ENCODE measurements at regions not wholly inside any gene's neighbourhood (a gene's known extent, or its start where the extent isn't known, plus 50 kb on each side); places are given as distances from the start of the nearest gene placed in this dataset.

GRCh38 chr10:90179696-90180407 is 478.5 kb downstream of the KIF20B start:
- no peak for DNase-seq (ENCODE audit: low read depth in 6 of 9, low spot score in 9 of 9)
- Histone ChIP-seq H3K4me3 (ENCODE audit: low read length in 2 of 2) (no peak overlapping the region), H3K9me3 (ENCODE audit: control insufficient read depth in 2 of 2, insufficient read depth in 1 of 2, low read length in 1 of 2) (no peaks in the 10 kb centered on the region), H3K27ac (ENCODE audit: low read depth in 1 of 2, low read length in 1 of 2) (no peak overlapping the region), H3K4me1 (ENCODE audit: control insufficient read depth in 2 of 2, insufficient read depth in 2 of 2, low read length in 2 of 2) (no peaks in the 10 kb centered on the region), H3K36me3 (ENCODE audit: control insufficient read depth in 2 of 2, insufficient read depth in 2 of 2, low read length in 1 of 2) (no peaks in the 10 kb centered on the region), H3K27me3 (ENCODE audit: control insufficient read depth in 2 of 2, insufficient read depth in 1 of 2, low read length in 1 of 2) (no peaks in the 10 kb centered on the region)
- WGBS: 84% methylated on average over 5 of the region's 5 CpGs

DNA sequence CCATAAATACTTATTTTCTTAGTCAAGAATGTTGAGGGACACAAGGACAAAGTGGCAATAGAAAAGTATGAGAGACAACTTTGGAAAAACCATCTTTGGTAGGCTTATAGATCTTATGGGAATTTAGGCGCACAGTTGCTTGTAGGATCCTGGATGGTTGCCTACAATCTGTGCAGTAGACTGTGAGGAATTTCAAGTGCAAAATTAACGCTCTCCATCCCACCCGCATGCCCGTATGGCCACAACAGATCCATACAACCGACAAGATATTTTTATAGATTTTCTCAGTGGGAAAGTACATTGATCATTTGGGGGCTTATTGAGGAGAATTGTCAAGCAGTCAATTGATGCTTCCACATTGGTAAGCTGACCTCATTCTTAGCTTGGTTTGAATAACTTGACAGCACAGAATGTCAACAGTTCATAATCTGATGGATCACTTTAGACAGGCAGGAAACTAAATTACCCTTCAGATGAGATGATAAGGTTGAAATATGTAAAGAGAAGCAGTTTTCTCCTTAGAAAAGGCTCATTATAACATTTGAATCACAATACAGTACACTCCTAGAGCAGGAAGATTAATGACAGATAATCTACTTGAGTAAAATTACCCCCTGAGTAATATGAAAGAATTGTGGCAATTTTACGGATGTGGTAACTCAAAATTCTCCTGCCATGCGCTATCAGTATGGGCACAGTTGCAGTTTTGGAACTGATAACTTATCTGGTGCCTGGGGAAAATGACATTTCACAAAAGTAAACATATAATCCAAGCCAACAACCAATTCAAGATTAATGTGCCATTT is 479.7 kb downstream of the KIF20B start:
- H3K4me3 ChIP-seq (ENCODE audit: low read length in 2 of 2): no peak overlapping the region
- H3K4me1 ChIP-seq (ENCODE audit: control insufficient read depth in 2 of 2, insufficient read depth in 2 of 2, low read length in 2 of 2): no peaks in the 10 kb centered on the region
- WGBS: 90% methylated on average over 7 of the region's 7 CpGs

GRCh38 chr10:90192825-90193224 is 491.4 kb downstream of the KIF20B start:
- H3K36me3 ChIP-seq (ENCODE audit: control insufficient read depth in 2 of 2, insufficient read depth in 2 of 2, low read length in 1 of 2): no peaks in the 10 kb centered on the region
- no peaks in the 10 kb centered on the region for H3K27me3 ChIP-seq (ENCODE audit: control insufficient read depth in 2 of 2, insufficient read depth in 1 of 2, low read length in 1 of 2)
- 41% methylated on average over 1 of the region's 1 CpG for WGBS
- DNase-seq (ENCODE audit: low read depth in 6 of 9, low spot score in 9 of 9): no peak
- H3K27ac ChIP-seq (ENCODE audit: low read depth in 1 of 2, low read length in 1 of 2): no peak overlapping the region
- no peaks in the 10 kb centered on the region for H3K9me3 ChIP-seq (ENCODE audit: control insufficient read depth in 2 of 2, insufficient read depth in 1 of 2, low read length in 1 of 2)
- no peak overlapping the region for H3K4me3 ChIP-seq (ENCODE audit: low read length in 2 of 2)
- H3K4me1 ChIP-seq (ENCODE audit: control insufficient read depth in 2 of 2, insufficient read depth in 2 of 2, low read length in 2 of 2): no peaks in the 10 kb centered on the region

More for the DNA sequence above, 479.7 kb downstream of the KIF20B start:
- H3K9me3 ChIP-seq (ENCODE audit: control insufficient read depth in 2 of 2, insufficient read depth in 1 of 2, low read length in 1 of 2): no peaks in the 10 kb centered on the region
- no peak overlapping the region for H3K27ac ChIP-seq (ENCODE audit: low read depth in 1 of 2, low read length in 1 of 2)
- no peak for DNase-seq (ENCODE audit: low read depth in 6 of 9, low spot score in 9 of 9)
- no peaks in the 10 kb centered on the region for H3K27me3 ChIP-seq (ENCODE audit: control insufficient read depth in 2 of 2, insufficient read depth in 1 of 2, low read length in 1 of 2)
- no peaks in the 10 kb centered on the region for H3K36me3 ChIP-seq (ENCODE audit: control insufficient read depth in 2 of 2, insufficient read depth in 2 of 2, low read length in 1 of 2)

- Histone ChIP-seq H3K4me1 (ENCODE audit: control insufficient read depth in 2 of 2, insufficient read depth in 2 of 2, low read length in 2 of 2) (no peaks in the 10 kb centered on the region), H3K27me3 (ENCODE audit: control insufficient read depth in 2 of 2, insufficient read depth in 1 of 2, low read length in 1 of 2) (no peaks in the 10 kb centered on the region)
- WGBS: 94% methylated on average over 2 of the region's 2 CpGs
Observed at GRCh38 chr10:90193240-90193985, 492.0 kb downstream of the KIF20B start.

DNA sequence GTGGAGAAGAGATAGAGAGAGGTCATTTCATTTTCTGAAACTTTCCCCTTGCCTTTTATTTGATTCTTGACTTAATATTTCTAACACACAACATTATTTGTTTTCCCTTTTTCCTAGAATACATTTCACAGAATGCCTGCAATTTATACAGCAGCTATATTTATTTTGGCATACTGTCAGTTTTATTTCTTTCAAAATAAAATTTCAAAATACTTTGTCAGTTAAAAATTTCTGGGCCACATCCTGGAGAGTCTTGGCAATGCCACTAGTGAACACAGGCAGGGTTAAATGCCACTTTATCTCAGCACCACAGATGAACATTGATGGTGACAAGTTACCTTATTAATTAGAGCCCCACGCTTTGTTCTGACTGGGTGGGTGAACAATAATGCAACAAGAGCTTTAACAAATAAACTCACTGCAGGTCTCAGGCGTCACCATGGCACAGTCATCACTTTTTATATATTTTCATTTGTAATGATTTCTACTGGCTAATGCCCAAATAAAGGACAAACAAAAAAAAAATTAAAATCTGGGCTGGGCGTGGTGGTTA is 494.0 kb downstream of the KIF20B start:
- 89% methylated on average over 3 of the region's 3 CpGs for WGBS
- Histone ChIP-seq H3K4me3 (ENCODE audit: low read length in 2 of 2) (no peak overlapping the region), H3K27ac (ENCODE audit: low read depth in 1 of 2, low read length in 1 of 2) (no peak overlapping the region), H3K4me1 (ENCODE audit: control insufficient read depth in 2 of 2, insufficient read depth in 2 of 2, low read length in 2 of 2) (no peaks in the 10 kb centered on the region), H3K27me3 (ENCODE audit: control insufficient read depth in 2 of 2, insufficient read depth in 1 of 2, low read length in 1 of 2) (no peaks in the 10 kb centered on the region), H3K36me3 (ENCODE audit: control insufficient read depth in 2 of 2, insufficient read depth in 2 of 2, low read length in 1 of 2) (no peaks in the 10 kb centered on the region), H3K9me3 (ENCODE audit: control insufficient read depth in 2 of 2, insufficient read depth in 1 of 2, low read length in 1 of 2) (no peaks in the 10 kb centered on the region)
- no peak for DNase-seq (ENCODE audit: low read depth in 6 of 9, low spot score in 9 of 9)

More at GRCh38 chr10:90193240-90193985, 492.0 kb downstream of the KIF20B start:
- Histone ChIP-seq H3K9me3 (ENCODE audit: control insufficient read depth in 2 of 2, insufficient read depth in 1 of 2, low read length in 1 of 2) (no peaks in the 10 kb centered on the region), H3K36me3 (ENCODE audit: control insufficient read depth in 2 of 2, insufficient read depth in 2 of 2, low read length in 1 of 2) (no peaks in the 10 kb centered on the region), H3K4me3 (ENCODE audit: low read length in 2 of 2) (no peak overlapping the region), H3K27ac (ENCODE audit: low read depth in 1 of 2, low read length in 1 of 2) (no peak overlapping the region)
- no peak for DNase-seq (ENCODE audit: low read depth in 6 of 9, low spot score in 9 of 9)

DNA sequence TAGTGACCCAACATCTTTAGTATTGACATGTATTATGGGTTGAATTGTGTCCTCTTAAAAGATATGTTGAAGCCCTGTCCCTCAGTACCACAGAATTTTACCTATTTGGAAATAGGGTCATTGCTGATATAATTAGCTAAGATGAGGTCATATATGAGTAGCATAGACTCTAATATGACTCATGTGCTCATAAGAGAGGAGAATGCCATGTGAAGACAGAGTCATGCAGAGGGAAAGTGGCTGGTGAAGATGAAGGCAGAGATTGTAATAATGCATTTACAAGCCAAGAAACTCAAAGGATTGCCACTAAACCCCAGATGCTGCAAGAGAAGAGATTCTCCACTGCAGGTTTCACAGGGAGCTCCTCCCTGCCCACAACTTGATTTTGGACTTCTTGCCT is 496.4 kb downstream of the KIF20B start:
- no peaks in the 10 kb centered on the region for H3K9me3 ChIP-seq (ENCODE audit: control insufficient read depth in 2 of 2, insufficient read depth in 1 of 2, low read length in 1 of 2)
- no peaks in the 10 kb centered on the region for H3K36me3 ChIP-seq (ENCODE audit: control insufficient read depth in 2 of 2, insufficient read depth in 2 of 2, low read length in 1 of 2)
- H3K27me3 ChIP-seq (ENCODE audit: control insufficient read depth in 2 of 2, insufficient read depth in 1 of 2, low read length in 1 of 2): no peaks in the 10 kb centered on the region
- H3K4me1 ChIP-seq (ENCODE audit: control insufficient read depth in 2 of 2, insufficient read depth in 2 of 2, low read length in 2 of 2): no peaks in the 10 kb centered on the region
- no peak overlapping the region for H3K27ac ChIP-seq (ENCODE audit: low read depth in 1 of 2, low read length in 1 of 2)
- no peak overlapping the region for H3K4me3 ChIP-seq (ENCODE audit: low read length in 2 of 2)
- DNase-seq (ENCODE audit: low read depth in 6 of 9, low spot score in 9 of 9): no peak

DNA sequence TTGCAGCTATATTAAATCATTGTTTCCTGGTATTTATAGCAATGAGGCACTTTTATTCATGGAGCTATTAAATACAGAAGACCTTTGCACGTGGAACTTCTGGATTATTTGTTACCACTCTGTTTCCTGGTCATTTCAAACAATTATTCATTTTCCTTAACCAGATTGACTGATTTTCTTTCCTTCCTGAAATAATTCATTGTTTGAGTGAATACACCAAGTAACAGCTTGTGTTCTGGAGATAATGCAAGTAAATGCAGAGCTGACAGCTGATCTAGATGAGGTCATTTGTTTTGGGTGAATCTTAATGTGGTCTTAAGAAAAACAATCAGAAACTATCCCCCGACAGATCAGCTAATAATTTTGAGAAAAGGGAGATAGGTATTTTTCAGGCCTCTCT is 497.7 kb downstream of the KIF20B start:
- Histone ChIP-seq H3K27me3 (ENCODE audit: control insufficient read depth in 2 of 2, insufficient read depth in 1 of 2, low read length in 1 of 2) (no peaks in the 10 kb centered on the region), H3K9me3 (ENCODE audit: control insufficient read depth in 2 of 2, insufficient read depth in 1 of 2, low read length in 1 of 2) (no peaks in the 10 kb centered on the region), H3K4me3 (ENCODE audit: low read length in 2 of 2) (no peak overlapping the region), H3K27ac (ENCODE audit: low read depth in 1 of 2, low read length in 1 of 2) (no peak overlapping the region), H3K4me1 (ENCODE audit: control insufficient read depth in 2 of 2, insufficient read depth in 2 of 2, low read length in 2 of 2) (no peaks in the 10 kb centered on the region), H3K36me3 (ENCODE audit: control insufficient read depth in 2 of 2, insufficient read depth in 2 of 2, low read length in 1 of 2) (no peaks in the 10 kb centered on the region)
- WGBS: 70% methylated on average over 2 of the region's 2 CpGs
- no peak for DNase-seq (ENCODE audit: low read depth in 6 of 9, low spot score in 9 of 9)

- DNase-seq (ENCODE audit: low read depth in 6 of 9, low spot score in 9 of 9): no peak
- Histone ChIP-seq H3K9me3 (ENCODE audit: control insufficient read depth in 2 of 2, insufficient read depth in 1 of 2, low read length in 1 of 2) (no peaks in the 10 kb centered on the region), H3K27ac (ENCODE audit: low read depth in 1 of 2, low read length in 1 of 2) (no peak overlapping the region), H3K27me3 (ENCODE audit: control insufficient read depth in 2 of 2, insufficient read depth in 1 of 2, low read length in 1 of 2) (no peaks in the 10 kb centered on the region), H3K4me1 (ENCODE audit: control insufficient read depth in 2 of 2, insufficient read depth in 2 of 2, low read length in 2 of 2) (no peaks in the 10 kb centered on the region), H3K36me3 (ENCODE audit: control insufficient read depth in 2 of 2, insufficient read depth in 2 of 2, low read length in 1 of 2) (no peaks in the 10 kb centered on the region), H3K4me3 (ENCODE audit: low read length in 2 of 2) (no peak overlapping the region)
Observed at GRCh38 chr10:90199513-90199912, 498.1 kb downstream of the KIF20B start.
